Fibroblast of lung (primary cell): ENCODE measurements at regions not wholly inside any gene's neighbourhood (a gene's known extent, or its start where the extent isn't known, plus 50 kb on each side); places are given as distances from the start of the nearest gene placed in this dataset.

Experiments
- DNase-seq, 2 donors: peaks; one replicate each; pipeline versions ENCODE4 v3.0.0 to v3.0.0-alpha.2; 2010; ENCODE audit warnings: low read depth in 2 of 2
- H2AFZ ChIP-seq: 2 replicates; pipeline ENCODE4 v1.5.1; 2012; ENCODE audit warnings: low read length, control low read depth, inconsistent platforms
- H3K27ac ChIP-seq: 2 replicates; pipeline ENCODE4 v1.5.1; 2011; ENCODE audit warnings: low read length, control low read depth; ENCODE audit not compliant: insufficient read depth
- H3K27me3 ChIP-seq: 2 replicates; pipeline ENCODE4 v1.5.1; 2011; ENCODE audit warnings: mild to moderate bottlenecking, low read length; ENCODE audit not compliant: control insufficient read depth, insufficient read depth
- H3K36me3 ChIP-seq: 2 replicates; pipeline ENCODE4 v1.5.1; 2011; ENCODE audit warnings: low read length; ENCODE audit not compliant: control insufficient read depth, insufficient read depth
- H3K4me1 ChIP-seq: 2 replicates; pipeline ENCODE4 v1.5.1; 2011; ENCODE audit warnings: low read length; ENCODE audit not compliant: control insufficient read depth, insufficient read depth; ENCODE audit errors: extremely low read depth
- H3K4me2 ChIP-seq: 2 replicates; pipeline ENCODE4 v1.5.1; 2011; ENCODE audit warnings: low read length, control low read depth; ENCODE audit not compliant: insufficient read depth; ENCODE audit errors: extremely low read depth
- H3K4me3 ChIP-seq, 4 experiments: fragments of 200-600 bp in 1 of 4; sonication (generic) in 1 of 4; replicated peaks in 1 of 4; 2 replicates each; pipeline ENCODE4 v1.5.1; 2011 to 2016; ENCODE audit warnings: low read length in 4 of 4, low read depth in 3 of 4, mild to moderate bottlenecking in 3 of 4, control low read depth in 2 of 4, inconsistent platforms in 1 of 4, mixed read lengths in 1 of 4; ENCODE audit not compliant: insufficient read depth in 1 of 4; ENCODE audit errors: control extremely low read depth in 1 of 4
- H3K79me2 ChIP-seq: 2 replicates; pipeline ENCODE4 v1.5.1; 2012; ENCODE audit warnings: mild to moderate bottlenecking, low read length, inconsistent platforms; ENCODE audit not compliant: control insufficient read depth, insufficient read depth
- H3K9ac ChIP-seq: 2 replicates; pipeline ENCODE4 v1.5.1; 2011; ENCODE audit warnings: mild to moderate bottlenecking, low read length, control low read depth; ENCODE audit not compliant: insufficient read depth
- H3K9me3 ChIP-seq: 2 replicates; pipeline ENCODE4 v1.5.1; 2012; ENCODE audit warnings: low read depth, low read length; ENCODE audit not compliant: control insufficient read depth, insufficient read depth
- H4K20me1 ChIP-seq: 2 replicates; pipeline ENCODE4 v1.5.1; 2011; ENCODE audit warnings: low read length; ENCODE audit not compliant: control insufficient read depth, insufficient read depth; ENCODE audit errors: extremely low read depth
- CTCF ChIP-seq, 2 donors: IDR thresholded peaks in 1 of 2; conservative IDR thresholded peaks in 1 of 2; 1 replicate in 1 of 2; 2 replicates in 1 of 2; pipeline ENCODE4 v1.5.1; 2011 to 2012; ENCODE audit warnings: low read length in 2 of 2, control low read depth in 1 of 2, inconsistent platforms in 1 of 2, low read depth in 1 of 2, mild to moderate bottlenecking in 1 of 2
- EZH2 ChIP-seq: IDR thresholded peaks from 2 replicates; pipeline ENCODE4 v1.5.1; 2012; ENCODE audit warnings: low read length, control low read depth, mild to moderate bottlenecking; ENCODE audit errors: missing control alignments

- H3K4me2 ChIP-seq, result no peak overlapping the region
- no peaks in the 10 kb centered on the region for H4K20me1 ChIP-seq
- no peak for TF ChIP-seq EZH2
- TF ChIP-seq CTCF (conservative IDR thresholded peaks at IDR 0.05 in 1 of 2, IDR thresholded peaks at IDR 0.05 in 1 of 2; ENCODE audit: low read depth in 1 of 2, low read length in 2 of 2), result no peak
- DNase-seq, result no peak
- H3K36me3 ChIP-seq, result no peaks in the 10 kb centered on the region
- no peak overlapping the region for H2AFZ ChIP-seq
- no peaks in the 10 kb centered on the region for H3K27me3 ChIP-seq
- no peak overlapping the region for H3K27ac ChIP-seq
- no peaks in the 10 kb centered on the region for H3K4me1 ChIP-seq
- H3K9ac ChIP-seq, result no peak overlapping the region
- no peaks in the 10 kb centered on the region for H3K9me3 ChIP-seq
- H3K79me2 ChIP-seq, result no peaks in the 10 kb centered on the region
- H3K4me3 ChIP-seq, result no peak overlapping the region
These were observed 169.9 kb upstream of the HS3ST1 start for GRCh38 chr4:11598591-11598990.

GRCh38 chr4:11597506-11597905, 168.8 kb upstream of the HS3ST1 start:
- TF ChIP-seq EZH2 (no peak), CTCF (conservative IDR thresholded peaks at IDR 0.05 in 1 of 2, IDR thresholded peaks at IDR 0.05 in 1 of 2; ENCODE audit: low read depth in 1 of 2, low read length in 2 of 2) (no peak)
- no peaks in the 10 kb centered on the region for H3K36me3 ChIP-seq
- no peaks in the 10 kb centered on the region for H3K79me2 ChIP-seq
- H3K4me2 ChIP-seq, result no peak overlapping the region
- no peak overlapping the region for H3K4me3 ChIP-seq
- H3K9me3 ChIP-seq, result no peaks in the 10 kb centered on the region
- no peaks in the 10 kb centered on the region for H3K27me3 ChIP-seq
- H3K27ac ChIP-seq, result no peak overlapping the region
- H4K20me1 ChIP-seq, result no peaks in the 10 kb centered on the region
- H2AFZ ChIP-seq, result no peak overlapping the region
- H3K9ac ChIP-seq, result no peak overlapping the region
- no peak for DNase-seq
- H3K4me1 ChIP-seq, result no peaks in the 10 kb centered on the region

- no peak for DNase-seq
- no peaks in the 10 kb centered on the region for H4K20me1 ChIP-seq
- no peak overlapping the region for H3K9ac ChIP-seq
- H3K4me2 ChIP-seq, result no peak overlapping the region
- no peak overlapping the region for H3K4me3 ChIP-seq
- no peaks in the 10 kb centered on the region for H3K27me3 ChIP-seq
- no peaks in the 10 kb centered on the region for H3K4me1 ChIP-seq
- no peaks in the 10 kb centered on the region for H3K9me3 ChIP-seq
- TF ChIP-seq EZH2 (no peak), CTCF (conservative IDR thresholded peaks at IDR 0.05 in 1 of 2, IDR thresholded peaks at IDR 0.05 in 1 of 2; ENCODE audit: low read depth in 1 of 2, low read length in 2 of 2) (no peak)
- no peaks in the 10 kb centered on the region for H3K36me3 ChIP-seq
- H3K27ac ChIP-seq, result no peak overlapping the region
- H2AFZ ChIP-seq, result no peak overlapping the region
- no peaks in the 10 kb centered on the region for H3K79me2 ChIP-seq
These were observed 168.3 kb upstream of the HS3ST1 start for GRCh38 chr4:11596989-11597388.
